GM12878 (cell line): ENCODE measurements at regions not wholly inside any gene's neighbourhood (a gene's known extent, or its start where the extent isn't known, plus 50 kb on each side); places are given as distances from the start of the nearest gene placed in this dataset.

Experiments
- ATAC-seq: fragments of 200-7000 bp; cut with Tn5 transposase; 3 replicates; pipeline ENCODE4 v1.9.1; 2020; ENCODE audit warnings: mild to moderate bottlenecking, moderate library complexity
- BruUV-seq: library from RNA; stranded (reverse); fragments of 400-500 nt; replicated peaks from 2 replicates; lab custom pipeline; 2021; lab: Mats Ljungman, UMichigan
- CTCF ChIA-PET: fragments of 300-600 bp; sonication (Branson Sonifier 250); formaldehyde crosslinking; extraction: SDS; loops from one replicate; lab custom pipeline; 2021; ENCODE audit warnings: inconsistent platforms; lab: Yijun Ruan, JAX
- POLR2A ChIA-PET: fragments of 350-600 bp; formaldehyde crosslinking; extraction: SDS; loops from one replicate; lab custom pipeline; 2021; ENCODE audit warnings: inconsistent platforms; lab: Charles Lee
- RAD21 ChIA-PET: fragments of 300-600 bp; sonication (Branson Sonifier 250); formaldehyde crosslinking; loops from one replicate; lab custom pipeline; 2023; ENCODE audit warnings: antibody characterized with exemption; ENCODE audit not compliant: unreplicated experiment; lab: Charles Lee
- SMC1A ChIA-PET: fragments of 300-600 bp; sonication (Branson Sonifier 250); formaldehyde crosslinking; loops from one replicate; lab custom pipeline; 2023; ENCODE audit not compliant: unreplicated experiment, uncharacterized antibody; lab: Charles Lee
- DNase-seq: peaks from one replicate; pipeline ENCODE4 v3.0.0-alpha.2; 2011; ENCODE audit warnings: low read depth, low spot score
- FAIRE-seq: peaks from 3 replicates; lab custom pipeline; 2011; peaks lifted over from hg19 to GRCh38; lab: Jason Lieb, UNC
- H2AFZ ChIP-seq: 2 replicates; pipeline ENCODE4 v1.6.0; 2011; ENCODE audit warnings: low read depth, low read length, control low read depth; ENCODE audit not compliant: control insufficient read depth
- H3K27ac ChIP-seq: 2 replicates; pipeline ENCODE4 v1.5.1; 2011; ENCODE audit warnings: control low read depth; ENCODE audit not compliant: control insufficient read depth, insufficient read depth
- H3K27me3 ChIP-seq, 2 experiments: replicated peaks in 1 of 2; 2 replicates each; pipeline versions ENCODE4 v1.6.0 to v1.6.1; 2011; ENCODE audit warnings: low read length in 1 of 2; ENCODE audit not compliant: control insufficient read depth in 2 of 2, insufficient read depth in 2 of 2
- H3K36me3 ChIP-seq, 2 experiments: 2 replicates each; pipeline ENCODE4 v1.5.1; 2011; ENCODE audit warnings: low read length in 1 of 2; ENCODE audit not compliant: control insufficient read depth in 2 of 2, insufficient read depth in 2 of 2
- H3K4me1 ChIP-seq: 2 replicates; pipeline ENCODE4 v1.6.1; 2011; ENCODE audit warnings: mild to moderate bottlenecking, low read length, moderate library complexity, mixed read lengths; ENCODE audit not compliant: control insufficient read depth, insufficient read depth
- H3K4me2 ChIP-seq: 2 replicates; pipeline ENCODE4 v1.6.0; 2011; ENCODE audit warnings: control low read depth; ENCODE audit not compliant: control insufficient read depth, insufficient read depth
- H3K4me3 ChIP-seq: fragments of 200-600 bp; sonication (generic); 2 replicates; pipeline ENCODE4 v1.5.1; 2016
- H3K79me2 ChIP-seq: 2 replicates; pipeline ENCODE4 v1.6.0; 2011; ENCODE audit warnings: low read length; ENCODE audit not compliant: control insufficient read depth, insufficient read depth
- H3K9ac ChIP-seq: 2 replicates; pipeline ENCODE4 v1.8.0; 2011; ENCODE audit warnings: low read length, control low read depth, mixed read lengths; ENCODE audit not compliant: control insufficient read depth, insufficient read depth
- H3K9me3 ChIP-seq: replicated peaks from 3 replicates; pipeline ENCODE4 v1.5.1; 2011; ENCODE audit warnings: mild to moderate bottlenecking, low read length; ENCODE audit not compliant: control insufficient read depth, insufficient read depth
- H4K20me1 ChIP-seq: 2 replicates; pipeline ENCODE4 v1.6.0; 2011; ENCODE audit not compliant: control insufficient read depth, insufficient read depth
- EED ChIP-seq: sonication (generic); IDR thresholded peaks from 2 replicates; pipeline ENCODE4 v1.6.1; 2016; ENCODE audit warnings: antibody characterized with exemption, low read depth
- ETV6 ChIP-seq, 2 experiments: fragments of 450-650 bp in 1 of 2; IDR thresholded peaks in 1 of 2; conservative IDR thresholded peaks in 1 of 2; 2 replicates each; pipeline ENCODE4 v1.6.1; 2014; ENCODE audit warnings: antibody characterized with exemption in 1 of 2, borderline replicate concordance in 1 of 2, low read depth in 1 of 2, mild to moderate bottlenecking in 1 of 2, moderate library complexity in 1 of 2
- FOS ChIP-seq: IDR thresholded peaks from 3 replicates; pipeline ENCODE4 v1.6.1; 2011; ENCODE audit warnings: borderline replicate concordance; ENCODE audit not compliant: insufficient read length; ENCODE audit errors: extremely low read depth
- GATAD2B ChIP-seq: fragments of 450-650 bp; conservative IDR thresholded peaks from 2 replicates; pipeline ENCODE4 v1.6.1; 2017; ENCODE audit warnings: low read depth, mild to moderate bottlenecking, moderate library complexity
- HDAC6 ChIP-seq: fragments of 200-600 bp; sonication (generic); IDR thresholded peaks from one replicate; pipeline ENCODE4 v1.8.0; 2017; ENCODE audit warnings: antibody characterized with exemption; ENCODE audit not compliant: unreplicated experiment
- MTA3 ChIP-seq: IDR thresholded peaks from 2 replicates; pipeline ENCODE4 v1.6.1; 2012; ENCODE audit warnings: low read length, inconsistent platforms, borderline replicate concordance
- MYC ChIP-seq: IDR thresholded peaks from 2 replicates; pipeline ENCODE4 v1.6.1; 2011; ENCODE audit warnings: mild to moderate bottlenecking, low read length, moderate library complexity, inconsistent platforms; ENCODE audit not compliant: insufficient read depth, insufficient replicate concordance, insufficient read length, severe bottlenecking
- NFXL1 ChIP-seq: fragments of 450-650 bp; IDR thresholded peaks from 2 replicates; pipeline ENCODE4 v1.6.1; 2017; ENCODE audit warnings: antibody characterized with exemption, mild to moderate bottlenecking, borderline replicate concordance
- NR2F1 ChIP-seq: fragments of 450-650 bp; conservative IDR thresholded peaks from 2 replicates; pipeline ENCODE4 v1.6.1; 2017; ENCODE audit warnings: mild to moderate bottlenecking
- NRF1 ChIP-seq: conservative IDR thresholded peaks from 2 replicates; pipeline ENCODE4 v1.6.1; 2011; ENCODE audit warnings: mild to moderate bottlenecking, low read depth, low read length, improper control_type of control experiment
- POLR2AphosphoS5 ChIP-seq: IDR thresholded peaks from 2 replicates; pipeline ENCODE4 v1.6.1; 2011; ENCODE audit warnings: mild to moderate bottlenecking, low read length, inconsistent platforms
- SRF ChIP-seq, 2 experiments: IDR thresholded peaks; 2 replicates each; pipeline ENCODE4 v1.6.1; 2011; ENCODE audit warnings: low read depth in 2 of 2, low read length in 2 of 2, mild to moderate bottlenecking in 1 of 2, moderate library complexity in 1 of 2
- TAF1 ChIP-seq: IDR thresholded peaks from 2 replicates; pipeline ENCODE4 v1.6.1; 2011; ENCODE audit warnings: mild to moderate bottlenecking, low read depth, low read length, borderline replicate concordance
- TARDBP ChIP-seq: IDR thresholded peaks from 2 replicates; pipeline ENCODE4 v1.6.1; 2016; ENCODE audit warnings: borderline replicate concordance
- TCF12 ChIP-seq: IDR thresholded peaks from 2 replicates; pipeline ENCODE4 v1.6.1; 2011; ENCODE audit warnings: low read depth, mild to moderate bottlenecking, low read length
- ZNF274 ChIP-seq: IDR thresholded peaks from one replicate; pipeline ENCODE4 v1.8.0; 2011; ENCODE audit not compliant: insufficient read length, insufficient read depth
- ZNF384 ChIP-seq: IDR thresholded peaks from 2 replicates; pipeline ENCODE4 v1.6.1; 2012; ENCODE audit warnings: low read depth, mild to moderate bottlenecking, low read length, improper control_type of control experiment, borderline replicate concordance
- WGBS: methylation state at CpG from one replicate; pipeline ENCODE4 v1.1.6; 2016; ENCODE audit warnings: low lambda C conversion rate; ENCODE audit not compliant: insufficient replicate concordance, insufficient coverage; ENCODE audit errors: missing lambda C conversion rate; 5-methylcytosine and 5-hydroxymethylcytosine counted together
- in situ Hi-C: fragments of 300-500 bp; cut with MboI; formaldehyde crosslinking; loops from 9 replicates; pipeline ENCODE4 v1.14.3; 2018; ENCODE audit warnings: mixed read lengths
- intact Hi-C: fragments of 100-400 bp; cut with micrococcal nuclease; formaldehyde crosslinking; loops from one replicate; pipeline ENCODE4 v1.14.2; 2022; ENCODE audit not compliant: unreplicated experiment
- TF ChIP-seq, protein P1 (sequence below): fragments of 450-650 bp; IDR thresholded peaks from 2 replicates; pipeline ENCODE4 v1.6.1; 2017; ENCODE audit warnings: borderline replicate concordance
- TF ChIP-seq, protein P2 (sequence below): IDR thresholded peaks from 2 replicates; pipeline ENCODE4 v1.6.1; 2011; ENCODE audit warnings: borderline replicate concordance, low read depth, mild to moderate bottlenecking, moderate library complexity, low read length; ENCODE audit not compliant: insufficient read depth, poor library complexity, severe bottlenecking

DNA sequence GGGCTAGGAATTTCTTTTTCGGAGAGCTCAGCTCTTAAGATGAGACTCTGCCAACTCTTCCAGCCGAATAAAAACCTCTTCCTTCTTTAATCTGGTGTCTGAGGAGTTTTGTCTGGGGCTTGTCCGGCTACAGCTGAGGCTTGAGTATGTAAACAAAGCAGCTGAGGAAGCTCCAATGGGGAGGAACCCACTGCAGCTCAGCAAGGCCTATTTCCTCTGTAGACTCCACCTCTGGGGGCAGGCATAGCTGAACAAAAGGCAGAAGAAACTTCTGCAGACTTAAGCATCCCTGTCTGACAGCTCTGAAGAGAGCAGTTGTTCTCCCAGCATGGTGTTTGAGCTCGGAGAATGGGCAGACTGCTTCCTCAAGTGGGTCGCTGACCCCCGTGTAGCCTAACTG, 838.7 kb downstream of the CCDC85A start:
- in situ Hi-C loops (no loop called here), intact Hi-C loops (no loop called here)
- Histone ChIP-seq H3K4me1 (no peaks in the 10 kb centered on the region), H2AFZ (no peak overlapping the region), H3K9me3 (no peaks in the 10 kb centered on the region), H3K36me3 (no peaks in the 10 kb centered on the region), H4K20me1 (no peaks in the 10 kb centered on the region), H3K4me2 (no peak overlapping the region), H3K27ac (no peak overlapping the region), H3K4me3 (no peak overlapping the region), H3K9ac (no peak overlapping the region), H3K27me3 (no peaks in the 10 kb centered on the region), H3K79me2 (no peaks in the 10 kb centered on the region)
- no TSS peak for BruUV-seq
- no peak for DNase-seq
- ChIA-PET SMC1A (no interaction called here), RAD21 (no interaction called here), POLR2A (no interaction called here), CTCF (no interaction called here)
- ATAC-seq = no peak
- WGBS = 18% methylated on average over 6 of the region's 6 CpGs
- no peak for TF ChIP-seq ETV6 (conservative IDR thresholded peaks at IDR 0.05 in 1 of 2, IDR thresholded peaks at IDR 0.05 in 1 of 2; ENCODE audit: borderline replicate concordance in 1 of 2, low read depth in 1 of 2)
- TF ChIP-seq ZNF274 = no peak
- TF ChIP-seq, protein P1, sequence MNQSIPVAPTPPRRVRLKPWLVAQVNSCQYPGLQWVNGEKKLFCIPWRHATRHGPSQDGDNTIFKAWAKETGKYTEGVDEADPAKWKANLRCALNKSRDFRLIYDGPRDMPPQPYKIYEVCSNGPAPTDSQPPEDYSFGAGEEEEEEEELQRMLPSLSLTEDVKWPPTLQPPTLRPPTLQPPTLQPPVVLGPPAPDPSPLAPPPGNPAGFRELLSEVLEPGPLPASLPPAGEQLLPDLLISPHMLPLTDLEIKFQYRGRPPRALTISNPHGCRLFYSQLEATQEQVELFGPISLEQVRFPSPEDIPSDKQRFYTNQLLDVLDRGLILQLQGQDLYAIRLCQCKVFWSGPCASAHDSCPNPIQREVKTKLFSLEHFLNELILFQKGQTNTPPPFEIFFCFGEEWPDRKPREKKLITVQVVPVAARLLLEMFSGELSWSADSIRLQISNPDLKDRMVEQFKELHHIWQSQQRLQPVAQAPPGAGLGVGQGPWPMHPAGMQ = no peak
- no peak for TF ChIP-seq FOS
- no peak for TF ChIP-seq NFXL1
- no peak for TF ChIP-seq TCF12
- no peak for TF ChIP-seq MTA3
- TF ChIP-seq EED = no peak
- TF ChIP-seq TARDBP = no peak
- TF ChIP-seq MYC = no peak
- TF ChIP-seq SRF (IDR thresholded peaks at IDR 0.05; ENCODE audit: low read depth in 2 of 2, low read length in 2 of 2) = no peak
- TF ChIP-seq, protein P2, sequence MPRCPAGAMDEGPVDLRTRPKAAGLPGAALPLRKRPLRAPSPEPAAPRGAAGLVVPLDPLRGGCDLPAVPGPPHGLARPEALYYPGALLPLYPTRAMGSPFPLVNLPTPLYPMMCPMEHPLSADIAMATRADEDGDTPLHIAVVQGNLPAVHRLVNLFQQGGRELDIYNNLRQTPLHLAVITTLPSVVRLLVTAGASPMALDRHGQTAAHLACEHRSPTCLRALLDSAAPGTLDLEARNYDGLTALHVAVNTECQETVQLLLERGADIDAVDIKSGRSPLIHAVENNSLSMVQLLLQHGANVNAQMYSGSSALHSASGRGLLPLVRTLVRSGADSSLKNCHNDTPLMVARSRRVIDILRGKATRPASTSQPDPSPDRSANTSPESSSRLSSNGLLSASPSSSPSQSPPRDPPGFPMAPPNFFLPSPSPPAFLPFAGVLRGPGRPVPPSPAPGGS = no peak
- no peak for TF ChIP-seq NRF1
- no peak for TF ChIP-seq ZNF384
- TF ChIP-seq POLR2AphosphoS5 = no peak
- no peak for TF ChIP-seq NR2F1
- no peak for TF ChIP-seq TAF1
- no peak for TF ChIP-seq GATAD2B
- TF ChIP-seq HDAC6 = no peak
- FAIRE-seq = no peak
